Glutamatergic neuron (in vitro differentiated cells): ENCODE measurements at regions not wholly inside any gene's neighbourhood (a gene's known extent, or its start where the extent isn't known, plus 50 kb on each side); places are given as distances from the start of the nearest gene placed in this dataset.

Experiments
- DNase-seq: peaks from one replicate; pipeline ENCODE4 v3.0.0; 2022
- H3K27ac Mint-ChIP-seq: one replicate; pipeline ENCODE4 v1.8.0; 2020; ENCODE audit warnings: mild to moderate bottlenecking, mixed read lengths, inconsistent platforms; ENCODE audit not compliant: unreplicated experiment
- H3K27me3 Mint-ChIP-seq: one replicate; pipeline ENCODE4 v1.8.0; 2020; ENCODE audit warnings: mild to moderate bottlenecking, moderate library complexity, mixed read lengths, inconsistent platforms; ENCODE audit not compliant: unreplicated experiment
- H3K36me3 Mint-ChIP-seq: one replicate; pipeline ENCODE4 v1.8.0; 2020; ENCODE audit warnings: mild to moderate bottlenecking, mixed read lengths, inconsistent platforms; ENCODE audit not compliant: unreplicated experiment
- H3K4me1 Mint-ChIP-seq: one replicate; pipeline ENCODE4 v1.8.0; 2020; ENCODE audit warnings: mild to moderate bottlenecking, low read depth, mixed read lengths, inconsistent platforms; ENCODE audit not compliant: unreplicated experiment
- H3K4me3 Mint-ChIP-seq: one replicate; pipeline ENCODE4 v1.8.0; 2020; ENCODE audit warnings: mild to moderate bottlenecking, mixed read lengths, inconsistent platforms; ENCODE audit not compliant: unreplicated experiment
- H3K9me3 Mint-ChIP-seq: one replicate; pipeline ENCODE4 v1.8.0; 2020; ENCODE audit warnings: mild to moderate bottlenecking, moderate library complexity, mixed read lengths, inconsistent platforms; ENCODE audit not compliant: unreplicated experiment
- CTCF ChIP-seq: fragments of 200-600 bp; sonication (generic); IDR thresholded peaks from one replicate; pipeline ENCODE4 v1.5.0; 2021; ENCODE audit not compliant: partially characterized antibody, unreplicated experiment

GRCh38 chr12:124388679-124389137, 93.8 kb downstream of the RFLNA start:
- DNase-seq = peak; percentile 84
- H3K9me3 Mint-ChIP-seq = peaks cover 14% of the 10 kb centered on the region
- no peak overlapping the region for H3K4me3 Mint-ChIP-seq
- no peak for TF ChIP-seq CTCF
- H3K4me1 Mint-ChIP-seq = peaks cover 25% of the 10 kb centered on the region
- H3K27ac Mint-ChIP-seq = peak overlapping the region; percentile 66
- H3K36me3 Mint-ChIP-seq = peaks cover 5% of the 10 kb centered on the region
- peaks cover 17% of the 10 kb centered on the region for H3K27me3 Mint-ChIP-seq

- H3K9me3 Mint-ChIP-seq = peaks cover 14% of the 10 kb centered on the region
- peak overlapping the region; percentile 66 for H3K27ac Mint-ChIP-seq
- no peak for TF ChIP-seq CTCF
- H3K4me3 Mint-ChIP-seq = no peak overlapping the region
- H3K36me3 Mint-ChIP-seq = peaks cover 5% of the 10 kb centered on the region
- H3K27me3 Mint-ChIP-seq = peaks cover 13% of the 10 kb centered on the region
- DNase-seq = no peak
- peaks cover 24% of the 10 kb centered on the region for H3K4me1 Mint-ChIP-seq
Measured at GRCh38 chr12:124388038-124388671, 93.3 kb downstream of the RFLNA start.

GRCh38 chr12:124387528-124387911, 92.6 kb downstream of the RFLNA start:
- no peak overlapping the region for H3K4me3 Mint-ChIP-seq
- peaks cover 24% of the 10 kb centered on the region for H3K4me1 Mint-ChIP-seq
- TF ChIP-seq CTCF = no peak
- H3K36me3 Mint-ChIP-seq = peaks cover 5% of the 10 kb centered on the region
- no peak for DNase-seq
- peaks cover 13% of the 10 kb centered on the region for H3K27me3 Mint-ChIP-seq
- no peak overlapping the region for H3K27ac Mint-ChIP-seq
- peaks cover 17% of the 10 kb centered on the region for H3K9me3 Mint-ChIP-seq

GRCh38 chr12:124386661-124387527, 92.0 kb downstream of the RFLNA start:
- no peak for DNase-seq
- Mint-ChIP-seq H3K27me3 (peaks cover 9% of the 10 kb centered on the region), H3K9me3 (peaks cover 15% of the 10 kb centered on the region), H3K36me3 (peaks cover 5% of the 10 kb centered on the region), H3K4me1 (peaks cover 20% of the 10 kb centered on the region), H3K4me3 (no peak overlapping the region), H3K27ac (no peak overlapping the region)
- no peak for TF ChIP-seq CTCF

GRCh38 chr12:124386059-124386458, 91.2 kb downstream of the RFLNA start:
- Mint-ChIP-seq H3K4me3 (no peak overlapping the region), H3K4me1 (peaks cover 16% of the 10 kb centered on the region), H3K9me3 (peaks cover 10% of the 10 kb centered on the region), H3K36me3 (no peaks in the 10 kb centered on the region), H3K27me3 (peaks cover 5% of the 10 kb centered on the region), H3K27ac (no peak overlapping the region)
- DNase-seq = no peak
- TF ChIP-seq CTCF = no peak
